ENCODE measurements at regions not wholly inside any gene's neighbourhood (a gene's known extent, or its start where the extent isn't known, plus 50 kb on each side); places are given as distances from the start of the nearest gene placed in this dataset.

GRCh38 chr14:97544571-97544970, 747.4 kb downstream of the VRK1 start:
- Histone ChIP-seq H3K36me3 (no peaks in the 10 kb centered on the region), H3K4me1 (no peaks in the 10 kb centered on the region), H3K9me3 (no peaks in the 10 kb centered on the region), H3K27ac (no peak overlapping the region), H3K27me3 (no peaks in the 10 kb centered on the region), H3K4me3 (no peak overlapping the region)
- no peak for TF ChIP-seq CTCF (IDR thresholded peaks at IDR 0.05)
- no peak for TF ChIP-seq POLR2AphosphoS5 (IDR thresholded peaks at IDR 0.05)
- TF ChIP-seq POLR2A (IDR thresholded peaks at IDR 0.05), result no peak
- intact Hi-C loops (cut with DNase I; ENCODE audit: low total_unique reads), result no loop called here
- no peak for DNase-seq (ENCODE audit: low spot score in 2 of 2)

- Histone ChIP-seq H3K9me3 (no peaks in the 10 kb centered on the region), H3K27ac (no peak overlapping the region), H3K4me3 (no peak overlapping the region), H3K4me1 (no peaks in the 10 kb centered on the region), H3K27me3 (no peaks in the 10 kb centered on the region), H3K36me3 (no peaks in the 10 kb centered on the region)
- DNase-seq (ENCODE audit: low spot score in 2 of 2), result no peak
- TF ChIP-seq CTCF (IDR thresholded peaks at IDR 0.05) (no peak), POLR2AphosphoS5 (IDR thresholded peaks at IDR 0.05) (no peak), POLR2A (IDR thresholded peaks at IDR 0.05) (no peak)
- intact Hi-C loops (cut with DNase I; ENCODE audit: low total_unique reads), result no loop called here
Measured at GRCh38 chr14:97546491-97547230, 749.5 kb downstream of the VRK1 start.

GRCh38 chr14:97550463-97550862, 753.3 kb downstream of the VRK1 start:
- no peak for TF ChIP-seq POLR2A (IDR thresholded peaks at IDR 0.05)
- no peak for TF ChIP-seq POLR2AphosphoS5 (IDR thresholded peaks at IDR 0.05)
- TF ChIP-seq CTCF (IDR thresholded peaks at IDR 0.05), result no peak
- no peaks in the 10 kb centered on the region for H3K36me3 ChIP-seq
- DNase-seq (ENCODE audit: low spot score in 2 of 2), result no peak
- intact Hi-C loops (cut with DNase I; ENCODE audit: low total_unique reads), result no loop called here
- peaks cover 0 to 3% of the 10 kb centered on the region in 2 donors for H3K27me3 ChIP-seq
- no peaks in the 10 kb centered on the region for H3K9me3 ChIP-seq
- H3K4me1 ChIP-seq, result no peaks in the 10 kb centered on the region
- H3K27ac ChIP-seq, result no peak overlapping the region
- no peak overlapping the region for H3K4me3 ChIP-seq

- DNase-seq (ENCODE audit: low spot score in 2 of 2), result no peak
Measured at GRCh38 chr14:97554597-97554996, 757.4 kb downstream of the VRK1 start.

DNA sequence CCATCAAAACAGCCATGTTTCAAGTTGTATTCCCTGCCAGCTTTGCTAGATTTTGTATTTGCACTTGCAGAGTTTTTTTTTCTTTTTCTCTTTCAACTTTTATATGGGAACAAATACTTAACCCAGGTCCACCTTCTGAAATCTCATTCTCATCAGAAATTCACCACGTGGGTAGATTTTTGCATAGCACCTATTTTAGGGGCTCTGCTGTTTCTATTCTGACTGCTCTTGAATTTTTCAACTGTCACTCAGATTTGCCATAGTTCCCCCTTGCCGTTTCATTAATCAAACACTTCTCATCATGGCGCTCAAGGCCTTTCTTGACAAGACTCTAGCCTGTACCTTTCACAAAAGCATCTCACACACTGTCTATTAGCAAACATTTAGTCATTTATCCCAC, 767.2 kb downstream of the VRK1 start:
- no peak overlapping the region for H3K27ac ChIP-seq
- H3K4me3 ChIP-seq, result no peak overlapping the region
- peaks cover 0 to 21% of the 10 kb centered on the region in 2 donors for H3K27me3 ChIP-seq
- TF ChIP-seq POLR2A (IDR thresholded peaks at IDR 0.05) (no peak), POLR2AphosphoS5 (IDR thresholded peaks at IDR 0.05) (no peak), CTCF (IDR thresholded peaks at IDR 0.05) (no peak)
- H3K4me1 ChIP-seq, result no peaks in the 10 kb centered on the region
- peaks cover 0 to 8% of the 10 kb centered on the region in 2 donors for H3K9me3 ChIP-seq
- DNase-seq (ENCODE audit: low spot score in 2 of 2), result no peak
- no peaks in the 10 kb centered on the region for H3K36me3 ChIP-seq
- intact Hi-C loops (cut with DNase I; ENCODE audit: low total_unique reads), result no loop called here

More at GRCh38 chr14:97554597-97554996, 757.4 kb downstream of the VRK1 start:
- no peak for TF ChIP-seq POLR2AphosphoS5 (IDR thresholded peaks at IDR 0.05)
- intact Hi-C loops (cut with DNase I; ENCODE audit: low total_unique reads), result no loop called here
- no peak overlapping the region for H3K4me3 ChIP-seq
- no peaks in the 10 kb centered on the region for H3K9me3 ChIP-seq
- no peaks in the 10 kb centered on the region for H3K36me3 ChIP-seq
- peaks cover 0 to 8% of the 10 kb centered on the region in 2 donors for H3K27me3 ChIP-seq
- no peaks in the 10 kb centered on the region for H3K4me1 ChIP-seq
- no peak overlapping the region for H3K27ac ChIP-seq

All from breast epithelium (tissue), 4 donors.